Testis (tissue), 2 donors: ENCODE measurements at regions not wholly inside any gene's neighbourhood (a gene's known extent, or its start where the extent isn't known, plus 50 kb on each side); places are given as distances from the start of the nearest gene placed in this dataset.

ENCODE experiments used
- DNase-seq: peaks from one replicate; pipeline ENCODE4 v3.0.0-alpha.2; 2019
- H3K27ac ChIP-seq, 2 donors: fragments of 200-600 bp; sonication (generic); one replicate each; pipeline ENCODE4 v1.5.1; 2019
- H3K27me3 ChIP-seq: fragments of 200-600 bp; sonication (generic); one replicate; pipeline ENCODE4 v1.5.1; 2019
- H3K36me3 ChIP-seq: fragments of 200-600 bp; sonication (generic); one replicate; pipeline ENCODE4 v1.5.1; 2017; ENCODE audit warnings: low read depth; ENCODE audit errors: missing control alignments
- H3K4me1 ChIP-seq: fragments of 200-600 bp; sonication (generic); one replicate; pipeline ENCODE4 v1.5.1; 2019
- H3K4me3 ChIP-seq, 2 donors: fragments of 200-600 bp; sonication (generic); one replicate each; pipeline ENCODE4 v1.5.1; 2017 to 2019
- H3K9me3 ChIP-seq: fragments of 200-600 bp; sonication (generic); one replicate; pipeline ENCODE4 v1.5.1; 2017
- POLR2A ChIP-seq: fragments of 450-650 bp; IDR thresholded peaks from one replicate; pipeline ENCODE4 v1.6.1; 2017; ENCODE audit warnings: antibody characterized with exemption, mild to moderate bottlenecking, moderate library complexity
- WGBS, 2 donors: methylation state at CpG; one replicate each; pipeline ENCODE4 v1.1.5; 2018; 5-methylcytosine and 5-hydroxymethylcytosine counted together
- intact Hi-C: fragments of 100-400 bp; cut with DNase I; formaldehyde crosslinking; loops from one replicate; pipeline ENCODE4 v1.15.1; 2023; ENCODE audit warnings: low total_unique reads
- TF ChIP-seq, protein P1 (sequence below), 3 experiments: fragments of 450-650 bp in 2 of 3; fragments of 200-600 bp in 1 of 3; sonication (generic) in 1 of 3; IDR thresholded peaks; one replicate each; pipeline ENCODE4 v1.5.1; 2016 to 2019; ENCODE audit warnings: antibody characterized with exemption in 3 of 3, mild to moderate bottlenecking in 2 of 3, moderate library complexity in 1 of 3

DNA sequence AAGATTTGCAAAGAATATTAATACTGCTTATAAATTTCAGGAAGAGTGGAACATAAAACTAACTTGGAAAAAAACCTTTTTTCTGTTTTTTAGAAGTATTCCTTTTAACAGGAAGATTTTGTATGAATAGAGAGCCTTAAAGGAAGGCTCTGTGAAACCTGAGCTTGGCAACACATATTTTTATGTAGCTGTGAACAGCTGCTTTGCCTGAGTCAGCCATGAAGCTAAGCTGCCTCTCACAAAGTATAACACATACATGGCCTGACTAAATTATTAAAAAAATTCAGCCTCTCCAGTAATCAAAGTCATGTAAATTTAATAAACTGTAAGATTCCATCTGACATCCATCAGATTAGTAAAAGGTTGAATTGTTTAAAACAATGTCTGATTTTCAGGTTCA, 547.5 kb downstream of the ELAVL2 start:
- Histone ChIP-seq H3K36me3 (no peaks in the 10 kb centered on the region), H3K27me3 (no peaks in the 10 kb centered on the region), H3K4me1 (no peaks in the 10 kb centered on the region), H3K4me3 (no peak overlapping the region), H3K27ac (no peak overlapping the region), H3K9me3 (no peaks in the 10 kb centered on the region)
- intact Hi-C loops = no loop called here
- no peak for DNase-seq
- TF ChIP-seq, protein P1, sequence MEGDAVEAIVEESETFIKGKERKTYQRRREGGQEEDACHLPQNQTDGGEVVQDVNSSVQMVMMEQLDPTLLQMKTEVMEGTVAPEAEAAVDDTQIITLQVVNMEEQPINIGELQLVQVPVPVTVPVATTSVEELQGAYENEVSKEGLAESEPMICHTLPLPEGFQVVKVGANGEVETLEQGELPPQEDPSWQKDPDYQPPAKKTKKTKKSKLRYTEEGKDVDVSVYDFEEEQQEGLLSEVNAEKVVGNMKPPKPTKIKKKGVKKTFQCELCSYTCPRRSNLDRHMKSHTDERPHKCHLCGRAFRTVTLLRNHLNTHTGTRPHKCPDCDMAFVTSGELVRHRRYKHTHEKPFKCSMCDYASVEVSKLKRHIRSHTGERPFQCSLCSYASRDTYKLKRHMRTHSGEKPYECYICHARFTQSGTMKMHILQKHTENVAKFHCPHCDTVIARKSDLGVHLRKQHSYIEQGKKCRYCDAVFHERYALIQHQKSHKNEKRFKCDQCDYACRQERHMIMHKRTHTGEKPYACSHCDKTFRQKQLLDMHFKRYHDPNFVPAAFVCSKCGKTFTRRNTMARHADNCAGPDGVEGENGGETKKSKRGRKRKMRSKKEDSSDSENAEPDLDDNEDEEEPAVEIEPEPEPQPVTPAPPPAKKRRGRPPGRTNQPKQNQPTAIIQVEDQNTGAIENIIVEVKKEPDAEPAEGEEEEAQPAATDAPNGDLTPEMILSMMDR (IDR thresholded peaks at IDR 0.05) = no peak
- no peak for TF ChIP-seq POLR2A

DNA sequence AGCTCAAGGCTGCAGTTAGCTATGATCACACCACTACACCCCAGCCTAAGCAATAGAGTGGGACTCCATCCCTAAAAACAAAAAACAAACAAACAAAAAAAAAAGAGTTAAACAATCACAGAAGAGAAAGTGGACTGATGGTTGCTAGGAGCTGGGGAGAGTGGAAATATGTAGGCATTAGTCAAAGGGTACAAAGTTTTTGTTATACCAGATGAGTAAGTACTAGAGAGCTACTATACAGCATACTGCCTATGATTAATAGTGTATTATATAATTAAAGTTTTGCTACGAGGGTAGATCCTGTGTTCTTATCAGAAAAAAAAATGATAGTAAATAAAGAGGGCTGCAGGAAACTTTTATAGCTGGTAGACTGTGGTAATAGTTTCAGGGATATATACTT, 538.6 kb downstream of the ELAVL2 start:
- intact Hi-C loops = no loop called here
- Histone ChIP-seq H3K27me3 (no peaks in the 10 kb centered on the region), H3K9me3 (no peaks in the 10 kb centered on the region), H3K27ac (no peak overlapping the region), H3K4me3 (no peak overlapping the region), H3K4me1 (no peaks in the 10 kb centered on the region), H3K36me3 (no peaks in the 10 kb centered on the region)
- 27 to 33% methylated on average over 1 of the region's 1 CpG for WGBS, 2 donors
- TF ChIP-seq POLR2A = no peak
- TF ChIP-seq, protein P1 (IDR thresholded peaks at IDR 0.05) = no peak
- DNase-seq = no peak

DNA sequence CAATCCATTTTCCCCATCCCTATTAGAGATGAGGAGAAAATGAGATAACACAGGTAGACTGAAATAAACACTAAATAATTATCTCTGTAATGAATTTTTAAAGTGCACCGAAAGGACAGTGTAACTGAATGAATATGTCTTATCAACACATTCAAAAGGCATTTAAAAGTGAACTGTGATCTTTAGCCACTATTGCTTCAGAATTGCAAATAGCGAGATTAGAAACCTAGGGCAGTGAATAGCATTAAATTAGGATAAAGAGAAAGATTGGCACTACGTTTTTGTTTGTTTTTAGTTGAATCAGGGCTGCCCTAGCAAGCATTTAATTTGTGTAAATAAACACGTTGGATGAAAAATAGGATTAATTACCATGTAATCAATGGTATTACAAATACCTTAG, 537.5 kb downstream of the ELAVL2 start:
- DNase-seq = no peak
- intact Hi-C loops = no loop called here
- H3K27me3 ChIP-seq = no peaks in the 10 kb centered on the region
- no peaks in the 10 kb centered on the region for H3K36me3 ChIP-seq
- H3K4me3 ChIP-seq = no peak overlapping the region
- no peak overlapping the region for H3K27ac ChIP-seq
- no peak for TF ChIP-seq POLR2A
- TF ChIP-seq, protein P1 (IDR thresholded peaks at IDR 0.05) = no peak
- H3K9me3 ChIP-seq = no peaks in the 10 kb centered on the region
- H3K4me1 ChIP-seq = no peaks in the 10 kb centered on the region
- 56 to 65% methylated on average over 4 of the region's 4 CpGs for WGBS, 2 donors

DNA sequence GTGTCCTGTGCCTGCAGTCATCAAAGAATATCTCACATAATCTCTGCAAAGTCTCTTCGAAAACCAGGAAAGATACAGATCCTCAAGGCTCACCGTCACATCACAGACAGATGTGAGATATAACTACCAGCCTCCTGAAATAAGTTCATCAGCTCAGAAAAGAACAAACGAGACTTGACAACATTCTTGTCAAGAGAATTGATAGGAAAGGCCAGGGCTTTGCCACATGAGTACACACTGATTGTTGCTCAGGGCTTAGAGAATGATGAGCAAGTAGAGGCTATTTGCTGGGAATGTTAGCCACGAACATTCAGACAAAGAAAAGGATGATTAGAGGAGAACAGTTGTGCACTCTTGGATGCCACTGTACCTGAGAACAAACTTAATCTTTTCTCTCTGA, 535.1 kb downstream of the ELAVL2 start:
- TF ChIP-seq, protein P1 (IDR thresholded peaks at IDR 0.05) = no peak
- no peak for TF ChIP-seq POLR2A
- DNase-seq = no peak
- intact Hi-C loops = no loop called here
- H3K27ac ChIP-seq = no peak overlapping the region
- no peaks in the 10 kb centered on the region for H3K27me3 ChIP-seq
- H3K9me3 ChIP-seq = no peaks in the 10 kb centered on the region
- H3K4me3 ChIP-seq = no peak overlapping the region
- H3K36me3 ChIP-seq = no peaks in the 10 kb centered on the region
- H3K4me1 ChIP-seq = no peaks in the 10 kb centered on the region
- WGBS, 2 donors = 55 to 66% methylated on average over 4 of the region's 4 CpGs

DNA sequence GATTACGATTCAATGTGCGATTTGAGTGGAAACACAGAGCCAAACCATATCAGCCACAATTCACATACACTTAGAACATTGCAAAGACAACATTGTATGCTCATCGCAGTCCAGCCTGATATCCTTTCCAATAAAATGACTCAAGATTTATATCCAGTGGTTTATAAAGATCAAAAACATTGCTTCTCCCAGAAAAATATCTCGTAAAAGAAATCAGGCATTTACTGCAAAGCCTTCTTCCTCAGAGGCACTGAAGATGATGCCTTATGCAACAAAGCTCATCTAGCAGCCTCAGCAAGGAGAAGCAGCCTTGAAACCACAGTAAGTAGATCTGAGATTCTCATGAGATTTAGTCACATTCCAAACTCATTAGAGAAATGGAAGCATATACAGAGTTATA, 523.8 kb downstream of the ELAVL2 start:
- no peak overlapping the region for H3K27ac ChIP-seq
- no peaks in the 10 kb centered on the region for H3K4me1 ChIP-seq
- 82 to 90% methylated on average over 4 of the region's 4 CpGs for WGBS, 2 donors
- no peaks in the 10 kb centered on the region for H3K27me3 ChIP-seq
- no peak overlapping the region for H3K4me3 ChIP-seq
- DNase-seq = no peak
- H3K9me3 ChIP-seq = no peaks in the 10 kb centered on the region
- no peaks in the 10 kb centered on the region for H3K36me3 ChIP-seq
- intact Hi-C loops = no loop called here
- TF ChIP-seq, protein P1 (IDR thresholded peaks at IDR 0.05) = no peak
- no peak for TF ChIP-seq POLR2A
